GM19452 (cell line): ENCODE measurements at regions not wholly inside any gene's neighbourhood (a gene's known extent, or its start where the extent isn't known, plus 50 kb on each side); places are given as distances from the start of the nearest gene placed in this dataset.
"Not testable (repeated sequence)": the region's sequence is repeated elsewhere in the genome, so short reads cannot be mapped to it uniquely, and the experiment has no call there.

Source experiments
- ATAC-seq: cut with Tn5 transposase; IDR thresholded peaks from one replicate; pipeline ENCODE4 v1.9.1; 2021; ENCODE audit not compliant: unreplicated experiment

DNA sequence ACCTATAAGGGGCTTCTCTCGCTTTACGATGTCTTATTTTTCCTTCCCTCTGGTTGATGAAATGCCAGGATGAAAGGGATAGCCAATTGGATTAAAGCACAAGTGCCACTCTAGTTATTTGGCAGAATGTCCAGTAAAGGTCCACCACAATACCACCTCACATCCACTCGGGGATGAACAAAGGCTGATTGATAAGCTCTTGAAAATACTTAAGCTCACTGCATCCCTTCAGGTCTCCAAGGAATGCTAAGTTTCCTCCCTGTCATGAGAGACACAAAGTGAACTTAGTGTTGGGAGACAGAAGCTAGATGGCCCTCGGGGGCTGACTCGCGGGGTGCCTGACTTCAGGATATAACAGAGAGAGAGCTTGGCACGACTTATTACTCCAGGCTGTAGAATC is 185.9 kb upstream of the ZNF644 start:
- not testable (repeated sequence) for ATAC-seq

DNA sequence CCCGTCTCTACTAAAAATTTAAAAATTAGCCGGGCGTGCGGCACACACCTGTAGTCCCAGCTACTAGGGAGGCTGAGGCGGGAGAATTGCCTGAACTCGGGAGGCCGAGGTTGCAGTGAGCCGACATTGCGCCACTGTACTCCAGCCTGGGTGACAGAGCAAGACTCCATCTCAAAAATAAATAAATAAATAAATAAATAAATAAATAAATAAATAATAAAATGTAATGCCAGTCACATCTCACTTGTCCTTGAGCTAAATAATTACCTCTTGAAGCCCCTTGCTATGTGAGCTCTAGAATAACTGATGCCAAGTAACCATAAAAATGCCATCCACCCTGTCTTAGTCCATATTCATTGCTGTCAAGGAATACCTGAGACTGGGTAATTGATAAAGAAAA is 182.3 kb upstream of the ZNF644 start:
- not testable (repeated sequence) for ATAC-seq

DNA sequence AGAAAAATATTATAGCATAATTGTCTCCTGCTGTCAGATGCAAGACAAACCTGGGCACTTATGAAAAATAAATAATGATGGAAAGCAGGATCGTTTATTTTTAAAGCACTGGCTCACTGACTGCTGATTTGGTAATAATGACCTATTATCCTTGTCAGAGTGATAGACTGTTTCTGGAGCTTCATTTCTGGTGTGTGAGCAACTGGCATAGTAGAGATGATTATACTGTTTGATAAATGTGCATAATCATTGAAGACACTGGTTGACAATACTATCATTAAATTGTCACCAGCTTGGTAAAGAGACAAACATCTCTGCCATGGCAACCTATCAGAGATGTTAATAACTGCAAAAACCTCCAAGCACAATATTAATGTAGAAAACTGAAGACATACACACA is 179.9 kb upstream of the ZNF644 start:
- ATAC-seq, result no peak

DNA sequence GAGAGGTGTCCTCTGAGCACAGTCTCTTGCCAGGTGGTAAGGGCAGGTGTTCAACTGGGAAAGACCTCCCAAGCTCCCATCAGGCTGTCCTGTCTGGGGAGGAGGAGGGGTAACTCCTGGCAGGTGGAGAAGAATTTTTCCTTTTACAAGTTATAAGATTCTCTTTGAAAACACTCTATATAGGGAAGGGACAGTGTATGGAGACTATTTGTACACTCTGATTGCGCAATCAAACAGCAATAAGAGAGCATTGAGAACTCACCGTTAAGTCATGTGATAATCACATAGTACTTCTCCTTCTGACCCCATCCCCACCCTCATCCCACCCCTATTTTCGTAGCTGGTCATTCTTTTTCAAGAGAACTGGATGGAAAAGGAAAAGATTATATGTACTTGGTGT is 179.3 kb upstream of the ZNF644 start:
- no peak for ATAC-seq

DNA sequence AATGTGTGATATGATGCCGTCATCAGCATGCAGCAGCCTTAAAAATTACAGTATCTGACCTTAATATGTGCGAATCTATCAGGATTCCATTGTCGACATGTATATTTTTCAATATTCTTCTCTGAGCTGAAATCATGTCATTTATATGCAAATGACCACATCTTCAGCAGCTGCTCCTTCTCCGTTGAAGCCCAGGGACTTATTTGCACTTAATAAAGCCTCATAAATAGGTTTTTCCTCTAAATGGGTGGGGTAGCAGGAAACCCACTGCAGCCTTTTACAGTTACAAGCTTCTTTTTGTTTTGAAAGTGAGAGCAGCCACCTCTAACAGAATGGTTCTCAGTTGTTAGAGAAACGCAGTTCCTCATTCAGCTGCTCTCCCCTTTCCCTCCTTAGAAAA is 178.8 kb upstream of the ZNF644 start:
- no peak for ATAC-seq

DNA sequence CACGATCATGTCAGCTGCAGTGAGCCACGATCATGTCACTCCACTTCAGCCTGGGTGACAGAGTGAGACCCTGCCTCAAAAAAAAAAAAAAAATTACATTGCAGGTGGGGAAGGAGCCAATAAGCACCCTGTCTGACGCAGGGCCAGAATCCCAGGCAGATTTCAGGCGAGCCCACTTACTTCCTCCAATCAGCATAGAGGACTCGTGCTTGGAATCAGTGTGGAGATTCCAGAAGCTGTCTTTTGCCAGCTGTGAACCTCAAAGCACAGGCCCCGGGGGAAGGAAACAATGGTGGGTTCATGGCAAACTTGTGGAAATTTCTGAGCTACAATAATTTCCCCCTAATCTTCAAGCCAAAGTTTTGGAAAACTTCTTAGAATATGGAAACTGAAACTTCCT is 178.2 kb upstream of the ZNF644 start:
- ATAC-seq, result no peak

DNA sequence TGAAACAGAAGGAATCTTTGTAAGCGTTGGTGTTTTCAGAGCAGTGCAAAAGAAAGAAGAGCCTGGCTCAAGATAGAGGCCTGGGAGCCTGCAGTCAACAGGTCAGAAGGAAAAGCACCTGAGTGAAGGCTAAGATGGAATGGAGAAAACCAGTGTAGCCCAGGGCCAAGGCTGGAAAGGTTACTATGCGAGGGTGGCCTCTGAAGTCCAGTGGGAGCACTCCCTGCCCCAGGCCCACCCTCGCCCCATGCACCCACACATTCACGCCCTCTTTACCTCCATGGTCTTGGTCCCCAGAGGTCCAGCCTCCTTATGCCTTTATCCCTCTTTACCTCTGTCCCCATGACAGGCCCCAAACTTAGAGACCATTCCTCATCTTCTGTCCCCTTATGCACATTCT is 169.2 kb upstream of the ZNF644 start:
- ATAC-seq, result no peak

DNA sequence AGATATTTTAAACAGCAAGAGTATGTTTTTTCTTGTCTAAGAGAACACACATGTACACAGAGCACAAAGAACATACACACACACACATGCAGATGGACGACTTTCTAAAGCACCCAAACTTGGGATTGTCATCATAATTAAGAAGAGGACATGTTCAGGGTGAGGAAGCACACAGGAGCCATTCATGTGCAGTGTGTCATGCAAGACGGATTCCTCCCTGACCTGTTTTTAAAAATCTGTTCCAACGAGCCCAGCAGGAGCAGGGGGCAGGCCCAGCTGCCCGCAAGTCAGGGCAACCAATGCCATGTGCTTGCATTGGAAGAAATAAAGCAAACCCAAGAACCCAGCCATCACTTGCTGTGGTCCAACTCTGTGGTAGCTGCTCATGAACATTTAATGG is 167.3 kb upstream of the ZNF644 start:
- ATAC-seq, result no peak

DNA sequence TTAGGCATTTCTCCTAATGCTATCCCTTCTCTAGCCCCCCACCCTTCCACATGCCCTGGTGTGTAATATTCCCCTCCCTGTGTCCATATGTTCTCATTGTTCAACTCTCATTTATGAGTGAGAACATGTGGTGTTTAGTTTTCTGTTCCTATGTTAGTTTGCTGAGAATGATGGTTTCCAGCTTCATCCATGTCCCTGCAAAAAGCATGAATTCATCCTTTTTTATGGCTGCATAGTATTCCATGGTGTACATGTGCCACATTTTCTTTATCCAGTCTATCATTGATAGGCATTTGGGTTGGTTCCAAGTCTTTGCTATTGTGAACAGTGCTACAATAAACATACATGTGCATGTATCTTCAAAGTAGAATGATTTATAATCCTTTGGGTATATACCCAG is 161.0 kb upstream of the ZNF644 start:
- not testable (repeated sequence) for ATAC-seq

DNA sequence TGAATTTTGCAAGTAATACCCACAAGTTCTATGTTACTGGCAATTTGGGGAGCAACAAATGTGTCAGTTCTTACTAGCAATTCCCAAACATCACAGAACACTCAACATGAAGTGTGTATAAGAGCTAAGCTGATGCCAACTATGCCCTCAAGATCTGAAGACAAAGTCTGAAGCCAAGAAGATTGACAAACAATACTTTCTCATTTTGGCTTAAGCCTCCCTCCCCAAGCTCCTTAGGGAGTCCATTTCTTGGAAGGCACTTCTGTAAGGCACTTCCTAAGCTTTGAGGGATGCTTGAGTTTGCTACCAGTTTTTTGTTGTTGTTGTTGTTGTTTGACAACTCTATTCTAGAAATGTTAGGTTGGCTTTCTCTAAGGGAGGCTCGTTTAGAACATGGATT is 154.4 kb upstream of the ZNF644 start:
- no peak for ATAC-seq

DNA sequence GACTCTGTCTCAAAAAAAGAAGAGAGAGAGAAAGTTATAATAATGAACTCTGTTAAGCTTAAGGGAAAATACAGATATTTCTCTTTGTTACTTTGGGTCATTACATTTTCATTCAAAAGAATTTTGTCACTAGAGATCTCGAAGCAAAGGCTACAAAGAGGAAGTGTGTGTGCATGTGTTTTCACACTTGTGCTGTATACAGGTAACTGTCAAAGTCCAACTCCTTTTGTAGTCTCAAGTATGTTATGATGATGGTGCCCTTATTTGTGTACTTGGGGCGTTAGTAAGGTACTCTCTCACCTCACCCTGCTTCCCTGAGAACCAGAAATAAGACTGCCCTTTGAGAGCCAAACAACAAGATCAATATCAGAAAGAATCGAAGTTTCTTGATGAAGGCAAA is 152.9 kb upstream of the ZNF644 start:
- no peak for ATAC-seq

DNA sequence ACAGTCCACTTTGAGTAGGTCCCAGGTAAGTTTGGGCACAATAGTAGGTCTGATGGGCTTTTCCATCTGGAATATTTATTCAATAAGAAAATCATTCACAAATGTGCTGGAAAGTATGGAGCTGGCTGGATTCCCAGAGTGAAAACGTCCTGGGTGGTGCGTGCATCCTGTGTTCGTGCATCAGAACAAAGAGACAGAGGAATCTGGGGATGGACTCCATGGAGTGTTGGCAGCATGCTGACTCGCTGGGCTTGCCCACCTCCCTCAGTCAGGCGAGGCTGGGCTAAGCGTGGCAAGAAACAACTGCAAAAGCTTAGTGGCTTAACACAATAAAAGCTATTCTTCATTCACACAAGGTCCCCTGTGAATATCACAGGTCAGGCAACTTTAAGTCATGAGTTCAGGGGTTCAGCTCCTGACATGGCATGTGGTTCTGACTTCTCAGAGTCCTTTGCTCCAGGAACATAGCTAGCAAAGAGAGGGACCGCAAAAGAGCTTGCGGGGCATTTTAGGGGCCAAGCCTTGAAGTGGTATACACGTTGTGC is 151.6 kb upstream of the ZNF644 start:
- no peak for ATAC-seq

DNA sequence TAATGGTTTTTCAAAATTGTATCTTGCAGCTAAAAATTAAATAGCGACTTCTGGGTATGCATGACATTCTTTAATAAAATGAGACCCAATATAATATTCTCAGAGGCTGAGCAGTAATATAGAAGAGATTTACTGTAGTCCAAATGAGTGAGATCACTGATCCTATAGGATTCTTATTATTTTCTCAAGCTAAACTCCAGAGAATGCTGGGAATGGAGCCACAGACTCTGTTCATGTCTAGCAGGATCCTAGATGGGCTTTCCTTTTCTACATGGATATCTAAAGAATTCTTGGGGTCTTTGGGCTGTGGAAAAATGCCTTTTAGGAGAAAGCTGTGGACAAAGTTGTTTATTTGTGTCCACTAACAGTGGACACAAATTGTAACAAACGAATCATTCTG is 150.7 kb upstream of the ZNF644 start:
- no peak for ATAC-seq

DNA sequence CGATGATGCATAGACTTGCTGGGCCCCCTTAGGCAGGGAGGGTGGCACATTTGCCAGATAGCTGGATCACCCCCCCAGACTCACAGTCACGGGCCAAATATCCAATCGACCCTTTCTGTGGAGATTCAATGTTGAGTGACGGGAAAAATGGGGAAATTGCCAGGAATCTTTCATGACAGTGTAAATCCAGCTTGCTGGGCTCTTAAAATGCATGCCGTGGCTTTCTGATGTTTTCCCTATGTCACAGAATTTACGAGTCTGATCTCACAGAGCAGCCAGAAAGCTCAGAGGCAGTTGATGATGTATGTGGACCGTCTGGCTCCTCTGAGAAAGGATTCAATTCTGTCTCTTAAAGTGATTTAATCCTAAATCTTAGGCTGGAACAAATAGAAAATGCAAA is 150.1 kb upstream of the ZNF644 start:
- ATAC-seq, result no peak

DNA sequence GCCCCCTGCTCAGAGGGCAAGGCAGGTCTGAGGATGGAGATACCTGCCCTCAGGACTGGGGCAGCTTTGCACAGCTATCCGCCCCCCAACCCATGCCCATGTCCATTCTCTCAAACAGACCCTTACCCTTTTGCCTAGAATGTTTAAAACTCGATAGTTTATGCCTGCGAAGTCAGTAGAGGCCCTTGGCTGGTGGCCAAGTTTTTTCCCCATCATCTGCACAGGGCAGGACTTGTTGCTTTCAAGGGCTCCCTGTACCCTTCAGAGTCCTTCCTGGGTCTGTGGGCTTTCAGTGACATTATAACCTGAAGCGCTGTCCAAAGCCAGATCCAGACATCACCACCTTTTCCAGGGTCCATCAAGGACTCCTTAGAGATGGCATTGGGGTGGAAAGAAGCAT is 148.7 kb upstream of the ZNF644 start:
- no peak for ATAC-seq

DNA sequence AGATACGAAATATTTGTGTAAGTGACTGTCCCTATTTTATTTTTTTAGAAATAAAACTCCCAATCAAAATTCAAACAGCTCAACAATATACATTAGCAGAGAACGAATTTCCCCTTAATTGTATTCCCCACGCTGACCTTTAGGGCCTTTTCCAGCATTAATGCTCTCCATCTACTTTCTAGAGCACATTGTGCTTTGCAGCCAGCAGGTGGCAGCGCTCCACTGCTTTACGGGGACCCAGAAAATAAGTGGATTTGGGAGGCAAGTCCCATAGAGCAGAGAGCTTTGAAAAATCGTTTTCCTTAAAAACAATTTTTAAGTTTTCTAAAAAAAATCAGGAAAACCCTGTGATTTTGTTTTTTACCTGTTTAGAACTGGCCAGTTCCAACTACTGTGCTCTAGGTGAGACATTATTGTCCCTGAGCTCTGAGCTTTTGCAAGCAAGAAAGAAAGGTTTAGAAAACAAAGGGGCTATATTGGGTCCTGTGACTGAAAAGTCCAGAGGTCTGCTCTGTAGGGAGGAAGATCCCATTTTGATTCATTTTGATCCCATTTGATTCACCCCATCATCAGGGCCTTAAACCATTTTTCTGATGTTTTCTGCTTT is 144.4 kb upstream of the ZNF644 start:
- ATAC-seq, result peak; percentile 51

DNA sequence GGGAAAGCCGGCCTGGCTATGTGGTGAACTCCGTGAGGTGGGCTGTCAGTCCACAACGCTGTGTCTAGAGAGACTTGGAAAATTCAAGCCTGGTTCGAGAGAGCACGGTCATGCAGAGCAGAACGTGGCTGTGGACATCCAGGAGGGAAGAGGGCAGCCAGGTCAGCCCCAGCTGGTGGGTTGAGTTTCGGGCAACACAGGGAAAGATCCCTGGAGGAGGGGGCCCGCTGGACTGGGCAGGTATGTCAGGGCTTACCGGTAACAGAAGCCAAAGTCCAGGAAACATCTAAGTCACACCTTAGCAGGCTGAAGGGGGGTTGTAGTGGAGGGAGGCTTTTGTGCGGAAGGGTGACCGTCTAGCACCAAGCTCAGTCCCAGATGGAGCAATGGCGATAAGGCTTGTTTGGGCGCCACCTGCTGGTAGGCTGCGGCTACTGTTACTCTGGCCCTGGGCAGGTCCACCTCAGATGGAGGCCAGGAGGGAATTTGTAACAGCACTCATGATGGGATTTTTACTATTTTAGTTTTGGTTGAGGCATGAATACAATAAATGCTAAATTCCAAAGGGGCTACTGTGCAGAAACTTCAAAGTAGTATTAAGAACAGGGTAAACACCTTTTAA is 143.3 kb upstream of the ZNF644 start:
- ATAC-seq, result peak; percentile 95

DNA sequence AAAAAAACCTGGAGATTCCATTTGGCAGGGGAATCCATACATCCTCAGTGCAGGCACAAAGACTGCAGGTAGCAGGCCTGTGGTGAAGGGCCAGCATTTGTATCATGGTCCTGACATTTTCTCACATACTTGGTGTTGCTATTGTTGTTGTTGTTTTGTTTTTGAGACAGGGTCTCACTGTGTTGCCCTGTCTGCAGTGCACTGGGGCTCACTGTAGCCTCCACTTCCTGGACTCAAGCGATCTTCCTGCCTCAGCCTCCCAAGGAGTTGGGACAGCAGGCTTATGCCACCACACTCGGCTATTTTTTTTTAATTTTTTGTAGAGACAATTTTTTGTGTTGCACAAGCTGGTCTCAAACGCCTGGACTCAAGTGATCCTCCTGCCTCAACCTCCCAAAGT is 140.8 kb upstream of the ZNF644 start:
- ATAC-seq, result no peak

DNA sequence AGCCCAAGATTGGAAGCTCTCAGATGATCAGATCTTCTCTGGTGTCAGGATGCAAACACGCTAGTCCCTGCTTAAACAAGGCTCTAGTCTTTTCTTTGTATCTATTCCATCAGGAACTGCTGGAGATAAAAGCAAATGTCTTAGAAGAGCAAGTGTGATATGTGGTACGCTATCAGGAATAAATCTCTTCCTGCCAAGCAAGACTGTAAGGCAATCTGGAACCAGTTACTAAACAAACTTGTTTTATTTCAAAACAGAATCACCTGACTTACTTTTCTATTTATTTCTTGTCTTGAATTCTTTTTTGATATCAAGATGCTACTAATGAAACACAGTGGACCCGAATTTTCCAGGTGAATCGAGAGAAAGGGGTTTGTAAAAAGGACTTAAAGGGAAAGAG is 139.9 kb upstream of the ZNF644 start:
- ATAC-seq, result no peak

DNA sequence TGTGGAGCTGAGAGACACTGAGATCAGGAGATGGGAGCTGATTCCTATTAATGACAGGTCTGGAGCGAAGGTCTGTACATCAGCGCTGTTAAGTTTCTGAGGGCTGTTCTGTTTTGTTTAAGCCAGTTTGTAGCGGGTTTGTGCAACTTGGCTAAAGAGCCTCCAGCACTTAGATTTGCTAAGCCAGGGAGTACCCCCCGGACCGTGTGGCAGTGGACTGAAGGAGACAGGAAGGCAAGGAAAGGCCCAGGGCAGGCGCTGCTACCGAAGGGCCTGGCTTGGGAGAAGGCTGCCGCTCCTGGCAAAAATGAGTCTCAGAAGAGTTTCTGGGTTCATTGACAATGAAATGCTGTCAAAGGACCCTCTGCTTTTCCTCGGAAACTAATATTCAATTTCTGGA is 139.3 kb upstream of the ZNF644 start:
- ATAC-seq, result no peak

DNA sequence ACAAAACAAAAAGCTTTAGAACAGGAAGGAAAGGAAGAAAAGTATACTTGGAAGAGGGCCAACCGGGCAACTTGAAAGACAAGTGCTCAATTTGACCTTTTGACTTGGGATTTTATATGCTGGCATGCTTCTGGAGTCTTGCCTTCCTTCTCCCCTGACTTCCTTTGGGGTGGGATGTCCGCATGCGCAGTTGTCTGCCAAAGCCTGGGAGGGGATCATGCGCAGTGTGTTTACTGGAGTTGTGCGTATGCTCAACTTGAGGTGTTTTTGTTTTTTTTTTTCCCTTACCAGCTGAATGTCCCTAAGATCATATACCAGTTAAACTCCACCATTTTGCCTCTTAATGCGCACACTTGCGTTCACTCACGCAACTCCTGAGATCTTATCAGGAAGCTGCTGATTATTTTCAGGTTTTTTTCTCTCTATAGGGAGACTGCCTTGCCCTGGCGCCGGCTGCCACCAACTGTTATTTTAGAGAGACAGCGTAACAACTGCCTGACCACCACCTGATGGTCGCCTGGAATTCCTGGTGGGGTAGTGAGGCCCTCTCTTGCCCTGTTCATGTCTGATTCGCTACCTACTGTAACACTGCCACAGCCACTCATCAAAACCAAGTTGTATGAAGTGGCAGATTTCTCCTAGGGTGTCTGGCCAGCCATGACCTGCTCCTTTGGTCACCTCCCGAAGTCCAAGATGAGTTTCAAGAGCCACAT is 138.7 kb upstream of the ZNF644 start:
- ATAC-seq, result no peak

DNA sequence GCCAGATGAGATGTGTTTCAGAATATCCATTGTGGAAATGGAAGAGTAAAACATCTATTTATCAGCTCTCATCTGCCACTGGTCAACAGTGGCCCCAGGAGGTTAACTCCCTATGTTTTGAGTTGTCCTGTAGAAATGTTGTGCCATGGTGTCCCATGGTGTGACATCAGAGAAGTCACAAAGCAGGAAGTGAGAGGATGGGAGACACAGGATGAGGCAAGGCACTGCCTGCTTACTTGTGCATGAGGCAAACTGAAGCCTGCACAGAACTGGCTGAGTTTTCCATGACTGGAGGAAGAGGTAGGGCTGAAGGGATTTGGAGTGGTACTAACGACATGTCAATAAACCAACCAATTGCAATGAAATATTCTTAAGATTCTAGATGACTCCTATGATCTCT is 131.5 kb upstream of the ZNF644 start:
- no peak for ATAC-seq
